HG02938 (cell line): ENCODE measurements at regions not wholly inside any gene's neighbourhood (a gene's known extent, or its start where the extent isn't known, plus 50 kb on each side); places are given as distances from the start of the nearest gene placed in this dataset.
A peak's percentile ranks its signal among the peaks of the same experiment; 100 is the strongest.
"Not testable (repeated sequence)": the region's sequence is repeated elsewhere in the genome, so short reads cannot be mapped to it uniquely, and the experiment has no call there.

Source experiments
- ATAC-seq: cut with Tn5 transposase; IDR thresholded peaks from one replicate; pipeline ENCODE4 v1.9.1; 2021; ENCODE audit warnings: mild to moderate bottlenecking, moderate library complexity; ENCODE audit not compliant: unreplicated experiment

- ATAC-seq: no peak
Measured at GRCh38 chr2:207321514-207321913, 155.8 kb upstream of the KLF7 start.

- ATAC-seq: no peak
Measured at GRCh38 chr2:207324001-207324400, 158.3 kb upstream of the KLF7 start.

- no peak for ATAC-seq
Measured at GRCh38 chr2:207327513-207327912, 161.8 kb upstream of the KLF7 start.

- ATAC-seq: peak; percentile 38
Measured at GRCh38 chr2:207328944-207329386, 163.2 kb upstream of the KLF7 start.

GRCh38 chr2:207330912-207331311 lies 165.2 kb upstream of the KLF7 start:
- peak; percentile 51 for ATAC-seq

- no peak for ATAC-seq
Measured at GRCh38 chr2:207331674-207332073, 165.9 kb upstream of the KLF7 start.

GRCh38 chr2:207332480-207333212 lies 166.9 kb upstream of the KLF7 start:
- ATAC-seq: peak; percentile 34

- no peak for ATAC-seq
Measured at GRCh38 chr2:207333599-207334300, 168.0 kb upstream of the KLF7 start.

GRCh38 chr2:207334301-207334623 lies 168.5 kb upstream of the KLF7 start:
- no peak for ATAC-seq

- no peak for ATAC-seq
Measured at GRCh38 chr2:207334624-207335371, 169.1 kb upstream of the KLF7 start.

GRCh38 chr2:207337234-207338219 lies 171.8 kb upstream of the KLF7 start:
- ATAC-seq: peak; percentile 43

- ATAC-seq: no peak
Measured at GRCh38 chr2:207338220-207338607, 172.5 kb upstream of the KLF7 start.

GRCh38 chr2:207338610-207339009 lies 172.9 kb upstream of the KLF7 start:
- ATAC-seq: no peak

- no peak for ATAC-seq
Measured at GRCh38 chr2:207341112-207341750, 175.5 kb upstream of the KLF7 start.

- no peak for ATAC-seq
Measured at GRCh38 chr2:207341804-207342203, 176.1 kb upstream of the KLF7 start.

- not testable (repeated sequence) for ATAC-seq
Measured at GRCh38 chr2:207344596-207345394, 179.0 kb upstream of the KLF7 start.

GRCh38 chr2:207351171-207351570 lies 178.6 kb upstream of the CREB1 start:
- no peak for ATAC-seq

GRCh38 chr2:207352978-207353671 lies 176.6 kb upstream of the CREB1 start:
- peak; percentile 84 for ATAC-seq

- no peak for ATAC-seq
Measured at GRCh38 chr2:207353836-207354235, 175.9 kb upstream of the CREB1 start.
